ENCODE measurements at regions not wholly inside any gene's neighbourhood (a gene's known extent, or its start where the extent isn't known, plus 50 kb on each side); places are given as distances from the start of the nearest gene placed in this dataset.

DNA sequence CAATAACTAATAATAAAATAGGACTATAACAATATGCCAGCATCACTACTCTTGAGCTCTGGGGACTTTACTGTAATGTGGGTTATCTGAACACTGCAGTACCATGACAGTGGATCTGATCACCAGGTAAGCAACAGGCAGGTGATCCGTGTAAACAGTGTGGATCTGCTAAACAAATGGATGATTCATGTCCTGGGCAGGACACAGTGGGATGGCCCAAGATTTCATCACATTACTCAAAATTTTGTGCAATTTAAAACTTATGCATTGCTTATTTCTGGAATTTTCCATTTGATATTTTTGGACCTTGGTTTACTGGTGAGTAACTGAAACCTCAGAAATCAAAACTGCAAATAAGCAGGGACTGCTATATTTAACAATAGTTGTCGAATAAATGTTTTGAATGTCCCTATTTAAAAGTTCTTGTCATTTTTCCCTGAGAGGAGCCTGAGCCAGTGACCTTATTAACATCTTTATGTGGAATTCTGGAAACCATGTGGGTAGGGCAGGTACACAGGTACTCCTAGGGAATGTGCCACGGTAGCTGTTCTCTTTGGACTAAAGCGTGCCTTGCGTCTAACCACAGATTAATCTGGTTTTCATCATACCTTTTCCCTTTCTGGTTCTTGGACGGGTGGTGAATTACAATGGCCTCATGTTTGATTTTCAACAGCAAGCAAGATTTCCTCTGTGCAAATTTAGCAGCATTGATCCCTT lies 214.5 kb upstream of the SASH1 start (continued):
- TF ChIP-seq EZH2 (IDR thresholded peaks at IDR 0.05; ENCODE audit: low read depth, low read length, severe bottlenecking) (no peak), SIX5 (IDR thresholded peaks at IDR 0.05; ENCODE audit: low read depth, low read length) (no peak), SUZ12 (IDR thresholded peaks at IDR 0.05; ENCODE audit: low read length) (no peak), PHF8 (conservative IDR thresholded peaks at IDR 0.05; ENCODE audit: low read depth, low read length) (no peak), BRCA1 (IDR thresholded peaks at IDR 0.05; ENCODE audit: low read depth, low read length) (no peak)

Measured in H1 (cell line).